HG02884 (cell line): ENCODE measurements at regions not wholly inside any gene's neighbourhood (a gene's known extent, or its start where the extent isn't known, plus 50 kb on each side); places are given as distances from the start of the nearest gene placed in this dataset.
A peak's percentile ranks its signal among the peaks of the same experiment; 100 is the strongest.
"Not testable (repeated sequence)": the region's sequence is repeated elsewhere in the genome, so short reads cannot be mapped to it uniquely, and the experiment has no call there.

Experiments used
- ATAC-seq: cut with Tn5 transposase; IDR thresholded peaks from one replicate; pipeline ENCODE4 v1.9.1; 2021; ENCODE audit warnings: mild to moderate bottlenecking, moderate library complexity; ENCODE audit not compliant: unreplicated experiment

DNA sequence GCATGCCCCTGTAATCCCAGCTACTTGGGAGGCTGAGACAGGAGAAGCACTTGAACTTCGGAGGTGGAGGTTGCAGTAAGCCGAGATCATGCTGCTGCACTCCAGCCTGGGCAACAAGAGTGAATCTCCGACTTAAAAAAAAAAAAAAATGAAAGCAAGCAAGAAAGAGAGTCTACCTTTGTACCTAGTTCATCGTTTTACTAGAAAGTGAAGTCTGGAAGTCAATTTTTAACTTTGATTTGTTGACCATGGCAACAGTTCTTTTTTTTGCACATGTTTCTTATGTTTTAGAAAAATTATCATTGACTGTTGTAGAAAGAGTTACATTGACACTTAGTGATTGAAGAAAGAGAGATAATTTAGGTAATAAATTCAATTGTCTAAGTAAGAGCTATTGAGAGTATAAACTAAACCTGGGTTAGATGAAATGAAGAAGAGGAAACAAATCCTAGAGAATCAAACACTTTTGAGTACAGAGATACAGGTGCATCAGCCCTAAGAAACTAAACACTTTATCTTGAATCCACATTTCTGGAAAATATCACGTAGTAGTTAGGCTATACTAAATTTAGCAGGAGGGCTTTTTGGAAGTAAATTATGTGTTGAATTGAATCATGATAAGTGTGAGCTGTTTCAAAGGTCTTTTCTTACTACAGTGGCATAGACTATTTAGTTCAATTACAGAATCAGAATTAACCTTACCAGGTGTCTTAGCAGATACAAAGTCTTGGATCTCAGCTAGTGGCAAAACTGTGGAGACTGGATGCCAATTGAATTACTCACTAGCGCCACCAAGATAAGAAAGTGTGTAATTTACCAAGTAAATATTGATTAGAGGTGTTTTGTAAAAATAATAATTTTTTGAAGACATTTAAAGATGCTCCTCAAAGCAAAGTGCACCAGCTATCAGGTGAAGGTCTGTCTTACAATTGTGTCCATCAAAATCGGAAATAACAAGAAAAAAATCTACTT, 303.4 kb upstream of the NRXN1 start:
- ATAC-seq: no peak

DNA sequence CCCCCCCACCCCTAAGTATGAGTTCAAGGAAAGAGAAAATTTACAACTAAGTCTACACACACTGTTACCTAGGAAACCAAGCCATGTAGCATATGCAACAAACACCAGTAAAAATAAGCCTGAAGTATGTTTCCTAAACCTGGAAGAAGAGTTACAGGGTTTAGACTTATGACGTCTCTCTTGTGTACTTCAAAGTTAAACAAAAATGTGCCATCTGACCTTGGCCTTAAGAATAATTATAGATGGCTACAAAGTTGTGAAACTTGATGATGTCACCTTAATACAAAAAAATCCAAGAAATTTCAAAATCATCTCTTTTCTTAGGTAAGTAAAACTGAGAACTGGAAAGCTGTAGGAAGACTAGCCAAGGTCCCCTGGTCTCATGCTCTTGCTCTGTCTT, 297.6 kb upstream of the NRXN1 start:
- no peak for ATAC-seq

DNA sequence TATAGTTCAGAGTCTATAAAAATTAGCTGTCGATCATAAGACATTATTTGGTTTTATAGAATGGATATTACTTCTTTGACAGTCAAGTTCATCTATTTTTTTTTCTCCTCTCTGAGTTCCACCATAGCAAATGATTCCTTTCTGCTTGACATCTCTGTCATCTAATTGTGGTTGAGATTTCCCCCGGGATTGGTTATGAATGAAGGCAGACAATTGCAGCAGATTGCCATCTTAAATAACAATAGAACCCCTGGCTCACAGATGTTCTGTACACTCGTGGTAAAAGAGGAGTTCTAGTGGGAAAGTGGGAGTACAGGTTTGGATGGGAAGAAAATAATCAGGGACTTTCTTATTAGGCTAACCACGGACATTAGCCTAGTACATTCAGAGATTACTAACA, 292.1 kb upstream of the NRXN1 start:
- no peak for ATAC-seq

DNA sequence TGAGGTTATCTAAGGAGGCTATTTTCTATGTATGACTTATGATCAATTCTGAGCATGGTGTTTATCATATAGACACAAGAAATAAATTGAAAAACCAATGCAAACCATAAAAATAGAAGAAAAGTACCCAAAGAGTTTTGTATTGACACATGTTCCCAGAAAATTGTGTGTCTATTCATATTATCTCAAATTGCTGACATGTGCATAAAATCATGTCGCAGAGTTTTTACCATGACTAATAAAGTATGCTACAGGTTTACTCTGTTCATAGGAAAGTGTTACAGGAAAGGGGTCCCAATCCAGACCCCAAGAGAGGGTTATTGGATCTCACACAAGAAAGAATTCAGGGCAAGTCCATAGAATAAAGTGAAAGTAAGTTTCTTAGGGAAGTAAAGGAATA, 290.7 kb upstream of the NRXN1 start:
- no peak for ATAC-seq

DNA sequence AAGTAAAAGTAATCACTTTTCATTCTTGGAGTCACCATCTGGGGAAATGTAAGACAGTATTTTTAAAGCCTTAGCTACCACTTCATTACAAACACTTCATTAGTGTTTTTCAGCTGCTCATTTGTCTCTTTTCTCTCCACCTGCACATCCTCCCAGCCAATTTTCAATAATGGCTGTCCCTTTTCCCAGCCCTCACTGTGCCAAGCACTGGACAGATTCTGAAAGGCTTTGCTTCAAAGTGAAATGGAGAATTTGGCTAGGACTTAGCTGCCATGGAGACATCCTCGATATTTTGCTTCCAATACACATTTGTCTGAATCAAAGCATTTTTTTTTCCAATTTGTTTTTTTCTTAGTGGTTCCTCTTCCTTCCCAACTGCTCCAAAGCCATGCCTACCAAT, 272.4 kb upstream of the NRXN1 start:
- ATAC-seq: no peak

DNA sequence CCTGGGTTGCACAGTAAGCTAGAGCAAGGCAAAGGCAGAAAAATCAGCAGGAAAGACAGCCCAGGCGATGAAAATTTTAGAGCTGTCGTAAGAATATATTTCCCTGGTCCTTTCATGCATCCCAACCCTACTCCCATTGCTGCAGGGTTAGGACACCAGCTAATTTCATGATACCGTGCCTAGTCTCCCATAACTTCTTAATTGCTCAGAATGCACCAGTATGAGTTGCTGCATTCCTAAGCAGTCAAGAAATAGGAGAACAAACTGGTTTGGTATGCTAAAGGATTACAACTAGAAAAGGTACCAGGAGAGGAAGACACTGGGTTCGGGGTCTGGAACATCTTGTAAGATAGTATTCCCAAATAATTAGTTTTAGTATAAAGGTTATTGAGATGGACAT, 269.4 kb upstream of the NRXN1 start:
- no peak for ATAC-seq

DNA sequence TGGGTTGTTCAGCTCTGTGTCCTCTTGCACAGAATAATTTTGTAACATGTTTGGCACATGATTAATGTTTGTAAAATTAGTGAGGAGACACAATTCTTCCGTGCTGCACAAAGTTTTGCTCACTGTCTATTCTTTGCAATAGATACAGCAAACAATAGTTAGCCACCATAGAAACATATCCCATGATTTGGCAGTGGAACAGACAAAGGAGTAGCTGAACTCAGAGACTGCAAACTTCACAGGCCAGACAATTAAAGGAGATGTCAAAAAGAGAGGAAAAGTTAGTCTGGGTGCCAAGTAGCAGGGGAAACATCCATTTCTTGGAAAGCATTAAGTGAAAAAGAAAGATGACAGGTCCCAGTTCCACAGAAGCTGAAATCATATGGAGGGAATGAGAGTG, 267.4 kb upstream of the NRXN1 start:
- no peak for ATAC-seq

DNA sequence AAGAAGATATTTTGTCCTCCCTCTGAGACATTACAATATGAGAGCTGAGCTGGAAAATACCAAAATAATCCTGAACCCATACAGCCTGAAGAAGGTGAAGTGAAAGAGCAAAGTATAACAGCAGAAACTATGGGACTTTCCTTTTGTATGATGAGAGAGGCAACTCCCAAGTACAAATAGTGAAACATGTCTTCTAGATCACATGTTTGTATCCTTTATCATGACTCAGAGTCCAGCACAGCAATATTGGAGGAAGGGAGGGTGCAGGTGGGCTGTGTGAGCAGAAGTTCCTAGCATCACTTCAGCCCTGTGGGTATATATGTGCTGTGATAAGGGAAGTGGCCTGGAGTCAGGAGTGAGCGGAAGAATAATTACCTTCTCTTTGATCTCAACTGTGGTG, 265.6 kb upstream of the NRXN1 start:
- peak; percentile 60 for ATAC-seq

DNA sequence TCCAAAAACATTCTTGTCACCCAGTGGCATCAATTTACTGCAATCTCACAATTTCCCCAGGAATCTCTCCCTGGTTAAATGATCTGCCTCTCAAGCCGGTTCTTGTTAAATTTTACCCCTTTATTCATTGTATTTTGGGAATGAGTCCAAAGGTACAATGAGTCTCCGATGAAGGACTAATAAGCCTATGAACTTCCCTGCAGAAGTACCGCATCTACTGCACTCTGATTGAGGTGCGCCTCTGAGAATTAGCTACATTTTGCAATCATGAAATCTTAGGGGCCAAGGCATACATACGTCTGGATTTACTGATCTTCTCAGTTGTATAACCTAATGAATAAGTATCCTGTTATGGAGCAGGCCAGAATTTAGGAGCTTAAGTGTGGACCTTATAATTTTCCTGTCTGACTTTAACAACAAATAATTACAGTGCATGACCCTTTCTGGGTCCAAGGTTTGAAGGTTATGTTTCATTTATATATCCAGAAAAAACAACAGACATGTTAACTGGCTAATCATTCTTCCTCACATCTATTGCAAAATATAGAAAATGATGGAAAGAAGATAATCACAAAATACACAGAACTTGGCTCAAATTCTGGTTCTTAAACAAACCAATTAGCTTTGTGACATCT, 261.8 kb upstream of the NRXN1 start:
- ATAC-seq: no peak

DNA sequence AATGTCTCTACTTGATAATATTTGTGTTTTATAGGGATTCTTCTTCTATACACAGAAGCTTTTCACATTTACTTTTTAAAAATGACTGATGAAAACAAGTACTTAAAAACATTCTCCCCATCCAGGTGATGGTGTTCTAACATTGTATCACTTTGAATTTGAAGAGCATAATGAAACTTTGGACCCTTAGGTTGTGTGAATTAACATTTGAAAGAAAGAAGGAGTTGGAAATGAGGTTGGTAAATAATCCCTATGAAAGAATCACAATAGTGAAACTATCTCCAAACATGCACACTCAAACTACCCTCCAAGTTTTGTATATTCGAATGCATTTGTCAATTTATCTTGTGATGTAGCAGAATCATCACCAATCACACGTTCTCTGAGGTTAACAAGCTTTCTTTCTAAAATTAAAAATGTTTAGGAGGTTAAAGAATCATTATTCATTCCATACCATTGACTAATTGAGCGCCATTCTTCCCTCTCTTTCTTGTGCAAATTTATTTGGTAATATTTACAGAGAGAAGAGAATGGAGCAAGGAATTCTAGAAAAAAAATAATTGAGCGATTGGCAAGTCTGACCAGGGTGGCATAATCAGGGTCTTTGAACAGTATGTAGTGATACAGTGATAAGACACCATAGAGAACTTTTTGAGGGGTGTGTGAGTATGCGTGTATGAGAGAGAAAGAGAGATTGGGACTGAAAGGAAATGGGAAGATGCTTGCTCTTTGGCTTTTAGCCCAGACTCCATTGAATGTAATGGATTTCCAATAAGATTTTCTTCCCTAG, 260.0 kb upstream of the NRXN1 start:
- no peak for ATAC-seq

DNA sequence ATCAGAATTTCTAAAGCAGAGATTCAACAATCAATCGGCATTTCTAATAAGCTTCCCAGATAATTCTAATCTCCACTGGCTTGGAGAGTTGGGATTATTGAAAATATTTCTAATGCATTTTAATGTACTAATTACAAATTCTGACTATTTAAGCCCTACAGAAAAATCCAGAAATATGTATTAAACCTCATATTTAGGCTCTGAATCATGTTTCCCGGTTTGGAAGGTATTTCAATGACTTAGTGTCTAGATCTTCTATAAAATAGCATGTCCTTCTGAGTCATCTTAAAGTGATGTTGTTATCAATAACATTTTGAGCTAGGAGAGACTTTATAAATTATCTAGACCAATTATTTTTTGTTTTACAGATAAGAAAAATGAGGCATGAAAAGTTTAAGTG, 258.8 kb upstream of the NRXN1 start:
- no peak for ATAC-seq

DNA sequence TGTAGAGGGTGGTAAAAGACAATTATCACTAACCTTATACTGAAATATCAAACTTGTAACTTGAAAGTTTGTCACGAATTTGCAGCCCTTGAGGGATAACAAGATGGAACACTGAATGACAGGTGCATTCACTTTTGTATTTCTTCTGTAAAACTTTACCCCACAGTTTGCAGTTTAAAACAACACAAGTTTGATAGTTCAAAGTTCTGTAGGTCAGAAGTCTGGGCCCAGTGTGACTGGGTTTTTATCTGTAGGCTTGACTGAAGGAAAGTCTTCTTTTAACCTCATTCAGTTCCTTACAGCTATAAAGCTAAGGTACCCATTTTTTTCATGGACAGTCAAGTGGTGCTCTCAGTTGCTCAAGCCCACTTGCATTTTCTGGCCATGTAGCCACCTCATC, 257.1 kb upstream of the NRXN1 start:
- no peak for ATAC-seq

DNA sequence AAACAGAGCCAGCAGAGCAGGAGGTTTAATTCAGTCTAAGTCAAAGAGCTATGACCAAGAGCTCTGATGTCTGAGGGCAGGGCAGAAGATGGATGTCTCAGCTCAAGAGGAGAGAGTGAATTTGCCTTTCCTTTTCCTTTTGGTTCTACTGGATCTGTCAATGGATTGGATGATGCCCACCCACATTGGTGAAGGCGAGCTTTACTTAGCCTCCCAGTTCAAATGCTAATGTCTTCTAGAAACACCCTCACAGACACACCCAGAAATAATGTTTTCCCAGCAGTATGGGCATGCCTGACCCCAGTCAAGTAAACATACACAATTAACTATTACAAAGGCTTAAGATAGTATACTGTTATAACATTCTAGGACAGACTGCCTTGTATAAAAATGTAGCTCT, 236.3 kb upstream of the NRXN1 start:
- no peak for ATAC-seq

DNA sequence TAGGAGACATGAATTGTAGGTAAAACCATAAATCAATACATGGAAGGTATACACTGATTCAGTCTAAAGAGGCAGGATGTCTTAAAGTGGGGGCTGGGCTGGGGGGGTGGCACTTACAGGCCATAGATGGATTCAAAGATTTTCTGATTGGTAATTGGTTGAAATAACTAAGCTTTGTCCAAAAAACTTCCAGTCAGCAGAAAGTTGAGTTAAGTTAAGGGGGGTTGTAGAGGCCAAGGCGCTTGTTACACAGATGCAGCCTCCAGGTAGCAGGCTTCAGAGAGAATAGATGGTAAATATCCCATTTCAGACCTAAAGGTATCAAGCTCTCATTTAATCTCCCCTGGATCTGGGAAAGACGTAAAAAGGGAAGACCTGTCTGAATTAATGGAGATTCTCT, 233.6 kb upstream of the NRXN1 start:
- no peak for ATAC-seq

DNA sequence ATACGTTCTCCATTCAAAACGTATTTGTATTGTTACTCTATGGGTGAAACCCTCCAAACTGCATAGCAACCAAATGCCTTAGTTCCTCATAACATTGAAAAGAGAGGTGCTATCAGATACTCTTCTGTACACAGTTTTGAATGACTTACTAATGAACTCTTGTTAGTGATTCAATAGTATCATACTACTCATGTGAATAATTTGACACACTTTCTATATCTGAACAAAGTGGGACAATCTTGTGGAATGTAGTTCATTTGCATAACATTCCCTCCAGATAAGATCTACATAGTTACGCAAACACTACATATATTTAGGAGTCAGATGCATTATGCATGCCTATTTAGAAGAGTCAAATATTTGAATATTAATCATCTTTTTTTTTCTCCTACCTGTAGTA, 232.0 kb upstream of the NRXN1 start:
- no peak for ATAC-seq

DNA sequence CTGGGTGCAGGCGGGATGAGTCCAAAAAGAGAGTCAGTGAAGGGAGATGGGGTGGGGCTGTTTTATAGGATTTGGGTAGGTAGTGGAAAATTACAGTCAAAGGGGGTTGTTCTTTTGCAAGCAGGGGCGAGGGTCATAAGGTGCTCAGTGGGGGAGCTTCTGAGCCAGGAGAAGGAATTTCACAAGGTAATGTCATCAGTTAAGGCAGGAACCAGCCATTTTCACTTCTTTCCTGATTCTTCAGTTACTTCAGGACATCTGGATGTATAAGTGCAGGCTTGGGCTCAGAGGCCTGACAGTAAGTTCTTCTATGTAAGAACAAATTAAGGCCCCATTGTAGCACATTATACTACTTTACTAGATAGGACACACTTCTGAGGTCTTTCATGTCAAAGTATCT, 231.2 kb upstream of the NRXN1 start:
- ATAC-seq: not testable (repeated sequence)

DNA sequence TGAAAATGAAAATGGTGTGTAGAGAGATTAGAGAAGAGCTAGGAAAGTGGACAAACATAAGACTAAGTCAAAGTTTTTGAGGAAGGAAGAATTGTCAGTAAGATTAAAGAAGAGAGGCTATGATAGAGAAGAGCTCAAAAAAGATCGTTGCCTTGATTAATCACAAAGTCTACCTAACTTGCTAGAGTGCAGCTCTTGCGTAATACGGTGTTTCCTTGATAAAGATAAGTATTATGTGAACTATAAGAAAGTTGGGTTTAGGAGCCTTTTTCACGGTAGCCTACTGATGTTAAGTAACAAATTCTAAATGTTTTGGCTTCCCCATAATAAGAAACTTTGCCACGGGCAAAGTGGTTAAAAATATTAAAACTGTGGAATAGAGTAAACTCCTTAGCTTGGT, 226.4 kb upstream of the NRXN1 start:
- no peak for ATAC-seq

DNA sequence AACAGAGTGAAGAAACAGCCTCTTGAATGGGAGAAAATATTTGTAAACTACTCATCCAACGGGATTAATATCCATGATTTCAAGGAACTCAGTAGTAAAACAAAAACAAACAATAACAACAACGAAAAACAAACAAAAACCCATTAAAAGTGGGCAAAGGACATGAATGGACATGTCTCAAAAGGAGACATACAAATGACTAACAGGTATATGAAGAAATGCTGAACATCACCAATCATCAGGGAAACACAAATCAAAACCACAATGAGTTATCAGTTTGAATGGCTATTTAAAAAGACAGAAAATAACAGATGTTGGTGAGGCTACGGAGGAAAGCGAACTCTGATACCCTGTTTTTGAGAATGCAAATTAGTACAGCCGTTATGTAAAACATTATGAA, 224.8 kb upstream of the NRXN1 start:
- ATAC-seq: no peak

DNA sequence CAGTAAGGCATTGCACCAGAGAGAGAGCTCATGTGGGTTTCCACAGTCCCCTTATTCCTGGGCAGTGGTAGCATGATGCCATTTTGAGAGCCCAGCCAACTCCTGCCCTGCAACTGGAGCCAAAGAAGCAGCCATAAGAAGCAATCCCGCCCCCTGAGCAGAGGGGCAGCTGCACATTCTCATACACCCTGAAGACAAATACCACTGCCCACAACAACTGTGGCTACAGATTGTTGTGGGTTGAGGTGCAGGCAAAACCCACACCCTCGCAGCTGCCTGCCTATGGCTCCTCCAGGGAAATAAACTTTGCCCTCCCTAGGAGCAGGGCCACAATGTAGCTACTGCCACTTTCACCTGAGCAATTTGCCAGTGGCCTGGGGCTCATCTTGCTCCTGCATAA, 219.4 kb upstream of the NRXN1 start:
- ATAC-seq: no peak

DNA sequence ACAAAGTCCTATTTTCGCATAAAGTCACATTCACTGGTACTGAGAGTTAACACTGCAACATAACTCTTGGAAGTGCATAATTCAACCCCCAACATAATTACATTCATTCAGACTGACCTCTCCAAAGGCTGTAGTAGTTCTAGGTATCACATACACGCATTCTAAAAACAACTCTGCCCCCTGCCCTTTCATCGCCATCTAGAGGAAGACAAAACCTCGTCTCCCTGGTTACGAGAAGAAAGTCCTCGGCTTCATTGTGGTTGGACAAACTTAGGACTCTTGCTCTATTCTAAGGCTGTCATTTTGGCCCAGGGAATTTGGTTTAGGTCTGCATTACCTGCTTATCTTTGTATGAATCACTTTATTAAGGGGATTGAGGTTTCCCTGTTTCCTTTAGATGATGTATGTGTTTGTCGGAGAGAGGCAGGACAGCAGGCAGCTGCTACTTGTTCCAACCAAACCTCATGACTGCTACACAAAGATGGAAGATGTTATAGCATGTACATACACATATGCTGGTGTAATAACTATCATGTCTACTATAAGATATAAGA, 215.4 kb upstream of the NRXN1 start:
- ATAC-seq: no peak

DNA sequence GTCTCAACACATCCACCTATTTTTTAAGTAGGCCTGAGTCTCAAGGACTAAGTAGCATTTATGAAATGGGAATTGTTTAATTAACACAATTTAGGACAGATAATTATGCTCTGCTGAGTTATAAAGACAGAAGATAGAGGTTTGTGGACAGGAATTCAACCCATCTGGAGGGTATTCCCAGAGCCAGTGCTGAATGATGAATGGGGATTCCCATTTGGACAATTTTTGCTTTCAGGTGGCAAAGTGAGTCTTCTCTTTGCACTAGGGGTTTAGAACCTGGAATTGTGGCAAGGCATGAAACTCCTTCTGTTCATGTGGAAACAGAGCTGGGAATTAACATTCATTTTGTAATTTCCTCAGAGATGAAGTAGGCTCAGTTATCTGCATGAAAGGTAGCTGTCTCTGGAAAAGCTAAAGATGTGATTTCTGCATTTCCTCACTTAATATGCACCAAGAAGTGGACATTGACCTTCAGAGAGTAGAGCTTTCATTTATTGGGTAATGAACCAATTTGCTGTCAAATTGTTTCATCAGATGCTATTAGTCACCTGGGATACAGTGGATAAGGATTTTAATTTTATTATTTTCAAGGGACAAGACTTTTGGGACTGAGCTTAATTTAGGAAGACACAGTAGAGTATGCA, 212.1 kb upstream of the NRXN1 start:
- no peak for ATAC-seq
